ENCODE measurements at regions not wholly inside any gene's neighbourhood (a gene's known extent, or its start where the extent isn't known, plus 50 kb on each side); places are given as distances from the start of the nearest gene placed in this dataset.
A peak's percentile ranks its signal among the peaks of the same experiment; 100 is the strongest.

GRCh38 chr5:159833846-159834245, 82.4 kb upstream of the ADRA1B start:
- peak; percentile 33 for DNase-seq (ENCODE audit: low read depth)
- TF ChIP-seq MYC (IDR thresholded peaks at IDR 0.05; ENCODE audit: low read depth, low read length) (no peak), MAX (IDR thresholded peaks at IDR 0.05; ENCODE audit: low read depth, low read length) (peak; percentile 32; the same call in 1 of the 2 replicates)

DNA sequence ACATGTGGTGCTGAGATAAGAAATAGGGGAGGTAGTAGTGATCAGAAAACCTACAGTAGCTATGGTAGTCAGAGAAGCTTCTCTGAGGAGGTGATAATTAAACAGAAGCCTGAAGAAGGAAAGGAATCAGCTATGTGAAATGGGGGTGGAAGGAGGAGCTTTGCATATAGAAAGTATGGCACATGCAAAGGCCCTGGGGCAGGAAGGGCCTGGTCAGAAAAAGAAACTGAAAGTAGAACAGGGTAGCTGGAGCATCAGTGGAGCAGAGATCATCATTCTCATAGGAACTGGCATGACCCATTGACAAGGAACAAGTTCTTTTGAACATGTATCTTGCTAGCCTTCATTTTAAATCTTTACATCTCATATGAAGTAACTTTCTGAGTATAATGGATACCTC, 80.7 kb upstream of the ADRA1B start:
- no peak for DNase-seq (ENCODE audit: low read depth)
- TF ChIP-seq POLR2A (IDR thresholded peaks at IDR 0.05; ENCODE audit: extremely low read depth, insufficient read length) (no peak), CTCF (IDR thresholded peaks at IDR 0.05; ENCODE audit: low read depth, low read length) (no peak), MAX (IDR thresholded peaks at IDR 0.05; ENCODE audit: low read depth, low read length) (no peak), MYC (IDR thresholded peaks at IDR 0.05; ENCODE audit: low read depth, low read length) (no peak)
- no peak overlapping the region for H3K4me3 ChIP-seq (ENCODE audit: low read depth, low read length)

More at GRCh38 chr5:159833846-159834245, 82.4 kb upstream of the ADRA1B start:
- H3K4me3 ChIP-seq (ENCODE audit: low read depth, low read length): no peak overlapping the region

- H3K4me3 ChIP-seq (ENCODE audit: low read depth, low read length): no peak overlapping the region
- no peak for TF ChIP-seq MAX (IDR thresholded peaks at IDR 0.05; ENCODE audit: low read depth, low read length)
- TF ChIP-seq MYC (IDR thresholded peaks at IDR 0.05; ENCODE audit: low read depth, low read length): no peak
- no peak for DNase-seq (ENCODE audit: low read depth)
These were observed 79.6 kb upstream of the ADRA1B start for GRCh38 chr5:159836691-159837090.

DNA sequence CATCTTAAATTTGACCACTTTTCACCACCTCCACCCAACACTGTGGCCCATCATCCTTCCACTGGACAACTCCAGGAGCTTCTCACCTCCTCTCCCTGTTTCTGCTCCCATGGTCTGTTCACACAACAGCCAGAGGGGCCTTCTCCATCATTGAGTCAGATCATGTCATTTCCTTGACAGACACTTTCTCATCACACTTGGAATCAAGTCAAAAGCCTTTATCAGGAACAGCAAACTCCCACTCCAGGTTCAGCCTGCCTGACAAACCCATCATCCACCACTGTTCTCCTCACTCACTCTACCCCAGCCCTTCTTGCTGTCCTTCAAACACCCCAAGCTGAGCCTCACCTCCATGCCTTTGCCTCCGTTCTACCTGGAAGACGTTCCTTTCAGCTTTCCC, 78.4 kb upstream of the ADRA1B start:
- no peak overlapping the region for H3K4me3 ChIP-seq (ENCODE audit: low read depth, low read length)
- TF ChIP-seq MAX (IDR thresholded peaks at IDR 0.05; ENCODE audit: low read depth, low read length) (no peak), MYC (IDR thresholded peaks at IDR 0.05; ENCODE audit: low read depth, low read length) (no peak), POLR2A (IDR thresholded peaks at IDR 0.05; ENCODE audit: extremely low read depth, insufficient read length) (no peak), CTCF (IDR thresholded peaks at IDR 0.05; ENCODE audit: low read depth, low read length) (no peak)
- DNase-seq (ENCODE audit: low read depth): no peak

GRCh38 chr5:159838551-159839222, 77.6 kb upstream of the ADRA1B start:
- TF ChIP-seq POLR2A (IDR thresholded peaks at IDR 0.05; ENCODE audit: extremely low read depth, insufficient read length): no peak
- TF ChIP-seq MYC (IDR thresholded peaks at IDR 0.05; ENCODE audit: low read depth, low read length): no peak
- no peak for TF ChIP-seq CTCF (IDR thresholded peaks at IDR 0.05; ENCODE audit: low read depth, low read length)
- TF ChIP-seq MAX (IDR thresholded peaks at IDR 0.05; ENCODE audit: low read depth, low read length): no peak
- no peak for DNase-seq (ENCODE audit: low read depth)
- no peak overlapping the region for H3K4me3 ChIP-seq (ENCODE audit: low read depth, low read length)

GRCh38 chr5:159844267-159845121, 71.8 kb upstream of the ADRA1B start:
- DNase-seq (ENCODE audit: low read depth): no peak
- TF ChIP-seq CTCF (IDR thresholded peaks at IDR 0.05; ENCODE audit: low read depth, low read length) (no peak), MAX (IDR thresholded peaks at IDR 0.05; ENCODE audit: low read depth, low read length) (no peak), MYC (IDR thresholded peaks at IDR 0.05; ENCODE audit: low read depth, low read length) (no peak), POLR2A (IDR thresholded peaks at IDR 0.05; ENCODE audit: extremely low read depth, insufficient read length) (no peak)
- H3K4me3 ChIP-seq (ENCODE audit: low read depth, low read length): no peak overlapping the region
